Sigmoid colon (tissue), 6 donors: ENCODE measurements at regions not wholly inside any gene's neighbourhood (a gene's known extent, or its start where the extent isn't known, plus 50 kb on each side); places are given as distances from the start of the nearest gene placed in this dataset.

Experiments used
- DNase-seq: peaks from one replicate; pipeline ENCODE4 v3.0.0-alpha.2; 2019
- H3K27ac ChIP-seq, 4 donors: fragments of 200-600 bp; sonication (generic); one replicate each; pipeline ENCODE4 v1.5.1; 2016 to 2019; ENCODE audit warnings: mild to moderate bottlenecking in 1 of 4
- H3K27me3 ChIP-seq, 3 donors: fragments of 200-600 bp; sonication (generic); one replicate each; pipeline ENCODE4 v1.5.1; 2019; ENCODE audit warnings: mild to moderate bottlenecking in 1 of 3
- H3K36me3 ChIP-seq, 4 donors: fragments of 200-600 bp; sonication (generic); one replicate each; pipeline ENCODE4 v1.5.1; 2016 to 2019
- H3K4me1 ChIP-seq, 4 donors: fragments of 200-600 bp; sonication (generic); one replicate each; pipeline ENCODE4 v1.5.1; 2017 to 2019
- H3K4me3 ChIP-seq, 4 donors: fragments of 200-600 bp; sonication (generic); one replicate each; pipeline ENCODE4 v1.5.1; 2017 to 2019; ENCODE audit warnings: mild to moderate bottlenecking in 2 of 4, moderate library complexity in 1 of 4
- H3K9me3 ChIP-seq, 4 donors: fragments of 200-600 bp in 3 of 4; sonication (generic) in 3 of 4; one replicate each; pipeline versions ENCODE4 v1.5.1 to v1.6.1; 2013 to 2019
- CTCF ChIP-seq, 4 experiments: fragments of 450-650 bp in 3 of 4; fragments of 200-600 bp in 1 of 4; IDR thresholded peaks; one replicate each; pipeline ENCODE4 v1.5.1; 2016 to 2019; ENCODE audit warnings: antibody characterized with exemption in 4 of 4, mild to moderate bottlenecking in 3 of 4, moderate library complexity in 2 of 4
- EP300 ChIP-seq, 4 donors: sonication (generic); formaldehyde crosslinking; IDR thresholded peaks; one replicate each; pipeline ENCODE4 v1.6.1; 2017; ENCODE audit warnings: antibody characterized with exemption in 4 of 4
- POLR2A ChIP-seq, 2 donors: fragments of 450-650 bp; IDR thresholded peaks; one replicate each; pipeline ENCODE4 v1.6.1; 2016; ENCODE audit warnings: antibody characterized with exemption in 2 of 2, mild to moderate bottlenecking in 2 of 2, moderate library complexity in 2 of 2
- POLR2AphosphoS5 ChIP-seq, 4 donors: sonication (generic); formaldehyde crosslinking; IDR thresholded peaks; one replicate each; pipeline ENCODE4 v1.6.1; 2017; ENCODE audit warnings: antibody characterized with exemption in 4 of 4
- WGBS, 2 donors: extraction: QIAGEN DNeasy Blood & Tissue Kit; methylation state at CpG; one replicate each; pipeline ENCODE4 v1.1.7; 2013; 5-methylcytosine and 5-hydroxymethylcytosine counted together
- intact Hi-C: fragments of 100-400 bp; cut with DNase I; formaldehyde crosslinking; loops from one replicate; pipeline ENCODE4 v1.15.1; 2023
- donor health status: healthy with polysubstance abuse.
- donor health status: healthy.

DNA sequence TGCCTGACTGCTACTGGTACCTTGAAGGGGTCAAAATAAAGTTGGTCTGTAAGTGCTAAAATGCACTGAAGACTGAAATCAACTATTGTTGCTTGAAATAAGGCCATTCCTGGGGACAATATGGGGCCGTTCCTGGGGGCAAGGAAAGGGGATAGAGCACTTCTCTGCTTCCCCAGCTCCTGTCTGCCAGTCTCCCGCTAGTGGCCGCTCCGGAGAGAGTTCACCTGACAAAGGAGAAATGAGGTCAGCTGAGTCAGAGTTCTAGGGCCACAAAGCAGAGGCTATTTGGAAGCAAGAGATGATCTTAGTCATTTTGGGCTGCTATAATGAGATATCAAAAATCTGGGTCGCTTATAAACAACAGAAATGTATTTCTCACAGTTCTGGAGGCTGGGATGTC lies 345.9 kb downstream of the TSN start:
- Histone ChIP-seq H3K4me3 (no peak overlapping the region), H3K27me3 (no peaks in the 10 kb centered on the region), H3K9me3 (no peaks in the 10 kb centered on the region), H3K4me1 (no peaks in the 10 kb centered on the region), H3K36me3 (no peaks in the 10 kb centered on the region), H3K27ac (no peak overlapping the region)
- WGBS, 2 donors = 86 to 87% methylated on average over 5 of the region's 5 CpGs
- TF ChIP-seq CTCF (IDR thresholded peaks at IDR 0.05) = no peak
- TF ChIP-seq POLR2AphosphoS5 (IDR thresholded peaks at IDR 0.05) = no peak
- TF ChIP-seq EP300 (IDR thresholded peaks at IDR 0.05) = no peak
- TF ChIP-seq POLR2A (IDR thresholded peaks at IDR 0.05) = no peak
- intact Hi-C loops = no loop called here
- no peak for DNase-seq

DNA sequence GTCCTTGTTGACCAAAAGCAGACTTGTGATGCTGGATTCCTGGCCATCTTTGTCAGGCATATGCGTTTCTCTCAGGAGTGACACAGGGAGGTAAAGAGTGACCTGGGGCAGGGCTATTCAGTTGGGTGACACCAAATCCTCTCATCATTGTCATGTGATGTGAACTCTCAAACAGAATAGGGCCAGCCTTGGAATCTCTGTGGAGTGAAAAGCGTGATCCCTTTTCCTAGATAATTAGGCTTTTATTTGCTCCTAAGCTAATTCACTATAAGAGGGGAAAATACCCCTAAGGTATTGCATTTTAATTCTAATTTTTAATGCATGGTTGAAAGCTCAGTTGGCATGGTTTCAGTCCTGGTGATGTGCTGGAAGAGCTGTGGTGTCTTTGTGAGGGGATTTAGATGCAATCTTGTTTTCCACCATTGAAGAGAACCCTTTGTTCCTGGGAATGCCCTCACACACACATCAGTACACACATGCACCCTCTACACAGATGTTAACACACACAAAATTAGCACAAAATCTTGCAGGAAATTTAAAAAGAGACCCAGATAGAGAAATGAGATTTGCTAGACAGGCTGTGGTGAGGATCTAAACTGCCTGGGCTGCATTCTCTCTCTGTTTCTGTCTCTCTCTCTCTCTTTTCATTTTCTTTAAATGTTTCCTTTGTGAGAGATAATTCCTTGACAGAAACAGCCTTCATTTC lies 349.9 kb downstream of the TSN start:
- H3K27ac ChIP-seq = no peak overlapping the region
- TF ChIP-seq POLR2AphosphoS5 (IDR thresholded peaks at IDR 0.05) (no peak), CTCF (IDR thresholded peaks at IDR 0.05) (no peak), POLR2A (IDR thresholded peaks at IDR 0.05) (no peak), EP300 (IDR thresholded peaks at IDR 0.05) (no peak)
- H3K4me3 ChIP-seq = no peak overlapping the region
- DNase-seq = no peak
- H3K4me1 ChIP-seq = no peaks in the 10 kb centered on the region
- intact Hi-C loops = no loop called here
- no peaks in the 10 kb centered on the region for H3K36me3 ChIP-seq
- H3K9me3 ChIP-seq = no peaks in the 10 kb centered on the region
- H3K27me3 ChIP-seq = no peaks in the 10 kb centered on the region
- WGBS, 2 donors = 87 to 91% methylated on average over 2 of the region's 2 CpGs

- no peaks in the 10 kb centered on the region for H3K36me3 ChIP-seq
- DNase-seq = no peak
- no peaks in the 10 kb centered on the region for H3K4me1 ChIP-seq
- TF ChIP-seq POLR2AphosphoS5 (IDR thresholded peaks at IDR 0.05) (no peak), POLR2A (IDR thresholded peaks at IDR 0.05) (no peak), EP300 (IDR thresholded peaks at IDR 0.05) (no peak)
- no peak overlapping the region for H3K4me3 ChIP-seq
- WGBS, 2 donors = 47 to 53% methylated on average over 3 of the region's 3 CpGs
- H3K27me3 ChIP-seq = no peaks in the 10 kb centered on the region
- no peaks in the 10 kb centered on the region for H3K9me3 ChIP-seq
- intact Hi-C loops = no loop called here
- H3K27ac ChIP-seq = no peak overlapping the region
Observed at GRCh38 chr2:122105877-122106206, 350.4 kb downstream of the TSN start.

- Histone ChIP-seq H3K36me3 (no peaks in the 10 kb centered on the region), H3K27ac (no peak overlapping the region), H3K4me1 (no peaks in the 10 kb centered on the region), H3K9me3 (no peaks in the 10 kb centered on the region), H3K27me3 (no peaks in the 10 kb centered on the region), H3K4me3 (no peak overlapping the region)
- intact Hi-C loops = no loop called here
- 77 to 78% methylated on average over 1 of the region's 1 CpG for WGBS, 2 donors
- DNase-seq = no peak
- TF ChIP-seq POLR2AphosphoS5 (IDR thresholded peaks at IDR 0.05) (no peak), EP300 (IDR thresholded peaks at IDR 0.05) (no peak), CTCF (IDR thresholded peaks at IDR 0.05) (no peak), POLR2A (IDR thresholded peaks at IDR 0.05) (no peak)
Observed at GRCh38 chr2:122108186-122108585, 352.7 kb downstream of the TSN start.

DNA sequence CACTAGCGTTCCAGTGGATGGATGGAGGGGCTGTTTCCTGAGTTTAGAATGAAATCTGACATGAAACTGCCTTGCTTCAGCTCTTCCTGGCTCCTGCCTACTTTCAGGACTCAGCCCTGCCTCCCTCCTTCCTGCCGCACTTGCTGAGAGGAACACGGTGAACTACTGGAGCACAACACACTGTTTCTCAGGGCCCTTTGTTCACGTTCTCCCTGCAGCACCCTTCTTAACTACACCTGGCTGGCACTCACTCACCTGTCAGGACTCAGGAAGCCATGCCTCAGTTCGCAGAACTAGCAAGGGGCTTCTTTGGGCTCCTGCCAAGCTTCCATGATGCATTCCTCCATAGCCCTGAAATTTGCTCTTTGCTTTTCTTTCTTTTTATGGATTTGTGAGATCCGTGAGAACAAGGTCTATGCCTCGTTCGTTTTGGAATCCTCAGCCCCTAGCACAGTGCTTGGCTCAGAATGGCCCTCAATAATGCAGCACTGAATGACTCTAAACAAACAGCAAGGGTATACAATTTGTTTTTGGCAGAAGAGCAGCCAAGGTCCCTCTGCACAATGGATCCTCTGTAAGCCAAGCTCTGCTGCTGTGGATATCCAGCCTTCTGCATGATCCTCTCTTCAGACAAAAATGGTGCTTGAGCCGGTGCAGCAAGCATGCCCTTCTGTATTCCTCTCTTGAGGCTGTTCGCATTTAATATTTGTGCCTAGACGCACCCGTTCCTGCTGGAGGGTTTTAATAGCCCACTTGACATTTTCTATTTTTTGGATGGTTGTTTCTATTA lies 357.0 kb downstream of the TSN start:
- DNase-seq = no peak
- Histone ChIP-seq H3K36me3 (no peaks in the 10 kb centered on the region), H3K9me3 (no peaks in the 10 kb centered on the region), H3K4me3 (no peak overlapping the region), H3K27ac (no peak overlapping the region), H3K4me1 (no peaks in the 10 kb centered on the region), H3K27me3 (no peaks in the 10 kb centered on the region)
- 75 to 79% methylated on average over 12 of the region's 12 CpGs for WGBS, 2 donors
- intact Hi-C loops = no loop called here
- TF ChIP-seq POLR2A (IDR thresholded peaks at IDR 0.05) (no peak), EP300 (IDR thresholded peaks at IDR 0.05) (no peak), POLR2AphosphoS5 (IDR thresholded peaks at IDR 0.05) (no peak), CTCF (IDR thresholded peaks at IDR 0.05) (no peak)
